H9 (cell line): ENCODE measurements at regions not wholly inside any gene's neighbourhood (a gene's known extent, or its start where the extent isn't known, plus 50 kb on each side); places are given as distances from the start of the nearest gene placed in this dataset.

ENCODE experiments used
- DNase-seq: peaks from one replicate; pipeline ENCODE4 v3.0.0-alpha.2; 2017
- H2AFZ ChIP-seq: one replicate; pipeline ENCODE4 v1.6.1; 2013; ENCODE audit warnings: mild to moderate bottlenecking, low read length, control low read depth, moderate library complexity
- H2AK5ac ChIP-seq: 2 replicates; pipeline ENCODE4 v1.6.1; 2013; ENCODE audit warnings: low read length, control low read depth, mixed read lengths; ENCODE audit not compliant: insufficient read length
- H2BK120ac ChIP-seq: one replicate; pipeline ENCODE4 v1.6.1; 2013; ENCODE audit warnings: low read depth, mild to moderate bottlenecking, low read length, control low read depth, inconsistent platforms; ENCODE audit not compliant: poor library complexity, severe bottlenecking
- H2BK12ac ChIP-seq: 2 replicates; pipeline ENCODE4 v1.6.1; 2013; ENCODE audit warnings: low read length, control low read depth, mixed read lengths, low read depth; ENCODE audit not compliant: insufficient read length
- H2BK15ac ChIP-seq: 2 replicates; pipeline ENCODE4 v1.6.1; 2013; ENCODE audit warnings: low read depth, low read length, control low read depth
- H2BK20ac ChIP-seq: one replicate; pipeline ENCODE4 v1.6.1; 2013; ENCODE audit warnings: low read depth, mild to moderate bottlenecking, low read length, control low read depth, inconsistent platforms; ENCODE audit not compliant: poor library complexity, severe bottlenecking
- H2BK5ac ChIP-seq: 2 replicates; pipeline ENCODE4 v1.6.1; 2013; ENCODE audit warnings: low read length, control low read depth, mixed read lengths; ENCODE audit not compliant: insufficient read length
- H3K14ac ChIP-seq: 2 replicates; pipeline ENCODE4 v1.6.1; 2013; ENCODE audit warnings: low read length, control low read depth; ENCODE audit not compliant: insufficient read depth
- H3K18ac ChIP-seq: 2 replicates; pipeline ENCODE4 v1.6.1; 2013; ENCODE audit warnings: low read depth, mild to moderate bottlenecking, mixed read lengths, low read length, control low read depth; ENCODE audit not compliant: insufficient read length
- H3K23ac ChIP-seq: 2 replicates; pipeline ENCODE4 v1.6.1; 2013; ENCODE audit warnings: low read length, control low read depth, mixed read lengths, low read depth; ENCODE audit not compliant: insufficient read length
- H3K23me2 ChIP-seq: 2 replicates; pipeline ENCODE4 v1.6.1; 2013; ENCODE audit warnings: low read depth, mild to moderate bottlenecking, mixed read lengths, low read length, control low read depth; ENCODE audit not compliant: insufficient read length, poor library complexity, severe bottlenecking
- H3K27ac ChIP-seq: 2 replicates; pipeline ENCODE4 v1.5.1; 2013; ENCODE audit warnings: low read length, control low read depth, mixed read lengths, low read depth; ENCODE audit not compliant: insufficient read length
- H3K27me3 ChIP-seq: 2 replicates; pipeline ENCODE4 v1.6.1; 2013; ENCODE audit warnings: low read length, control low read depth, inconsistent platforms; ENCODE audit not compliant: insufficient read depth
- H3K4ac ChIP-seq: 2 replicates; pipeline ENCODE4 v1.6.1; 2013; ENCODE audit warnings: low read depth, mild to moderate bottlenecking, control low read depth, inconsistent platforms, low read length, moderate library complexity
- H3K4me1 ChIP-seq: 2 replicates; pipeline ENCODE4 v1.6.1; 2013; ENCODE audit warnings: low read length, control low read depth, inconsistent platforms; ENCODE audit not compliant: insufficient read depth
- H3K4me2 ChIP-seq: 2 replicates; pipeline ENCODE4 v1.6.1; 2013; ENCODE audit warnings: low read length, control low read depth, mixed read lengths; ENCODE audit not compliant: insufficient read length, insufficient read depth
- H3K56ac ChIP-seq: 2 replicates; pipeline ENCODE4 v1.6.1; 2013; ENCODE audit warnings: low read depth, mild to moderate bottlenecking, mixed read lengths, low read length, control low read depth; ENCODE audit not compliant: insufficient read length
- H3K79me1 ChIP-seq: 2 replicates; pipeline ENCODE4 v1.6.1; 2013; ENCODE audit warnings: low read depth, mild to moderate bottlenecking, moderate library complexity, low read length, control low read depth, inconsistent platforms; ENCODE audit not compliant: insufficient read depth, poor library complexity, severe bottlenecking
- H3K79me2 ChIP-seq: 2 replicates; pipeline ENCODE4 v1.6.1; 2013; ENCODE audit warnings: low read length, control low read depth, inconsistent platforms; ENCODE audit not compliant: insufficient read depth
- H3K9ac ChIP-seq: 2 replicates; pipeline ENCODE4 v1.6.1; 2013; ENCODE audit warnings: low read length, control low read depth, mixed read lengths; ENCODE audit not compliant: insufficient read length; ENCODE audit errors: extremely low read depth
- H3K9me3 ChIP-seq: one replicate; pipeline ENCODE4 v1.6.1; 2013; ENCODE audit warnings: low read depth, low read length, inconsistent platforms; ENCODE audit not compliant: control insufficient read depth
- H3T11ph ChIP-seq: one replicate; pipeline ENCODE4 v1.6.1; 2013; ENCODE audit warnings: mild to moderate bottlenecking, low read length, control low read depth, inconsistent platforms
- H4K20me1 ChIP-seq: one replicate; pipeline ENCODE4 v1.6.1; 2013; ENCODE audit not compliant: control insufficient read depth, insufficient read length, insufficient read depth
- H4K5ac ChIP-seq: 2 replicates; pipeline ENCODE4 v1.6.1; 2013; ENCODE audit warnings: low read depth, mild to moderate bottlenecking, mixed read lengths, low read length, control low read depth; ENCODE audit not compliant: insufficient read length
- H4K8ac ChIP-seq: replicated peaks from 2 replicates; pipeline ENCODE4 v1.6.1; 2013; ENCODE audit warnings: low read length, control low read depth, mixed read lengths, low read depth; ENCODE audit not compliant: insufficient read length
- H4K91ac ChIP-seq: 2 replicates; pipeline ENCODE4 v1.6.1; 2013; ENCODE audit warnings: low read depth, mild to moderate bottlenecking, moderate library complexity, mixed read lengths, low read length, control low read depth; ENCODE audit not compliant: insufficient read length
- H3K27ac Mint-ChIP-seq, 3 experiments: 2 replicates in 2 of 3; 3 replicates in 1 of 3; pipeline ENCODE4 v1.8.0; 2020 to 2021; ENCODE audit warnings: mixed read lengths in 3 of 3, mild to moderate bottlenecking in 1 of 3, moderate library complexity in 1 of 3
- H3K27me3 Mint-ChIP-seq: 2 replicates; pipeline ENCODE4 v1.8.0; 2021; ENCODE audit warnings: low read depth, mild to moderate bottlenecking, moderate library complexity, mixed read lengths
- H3K36me3 Mint-ChIP-seq, 3 experiments: 2 replicates in 2 of 3; 3 replicates in 1 of 3; pipeline ENCODE4 v1.8.0; 2020 to 2021; ENCODE audit warnings: low read depth in 3 of 3, mixed read lengths in 3 of 3; ENCODE audit not compliant: insufficient read depth in 1 of 3
- H3K4me1 Mint-ChIP-seq, 2 experiments: 2 replicates each; pipeline ENCODE4 v1.8.0; 2020; ENCODE audit warnings: mixed read lengths in 2 of 2
- H3K4me3 Mint-ChIP-seq, 2 experiments: 2 replicates in 1 of 2; 3 replicates in 1 of 2; pipeline ENCODE4 v1.8.0; 2020 to 2021; ENCODE audit warnings: mild to moderate bottlenecking in 2 of 2, mixed read lengths in 2 of 2, moderate library complexity in 1 of 2
- H3K9me3 Mint-ChIP-seq, 2 experiments: 2 replicates in 1 of 2; 3 replicates in 1 of 2; pipeline ENCODE4 v1.8.0; 2020; ENCODE audit warnings: mild to moderate bottlenecking in 2 of 2, mixed read lengths in 2 of 2, moderate library complexity in 1 of 2
- CTCF ChIP-seq: fragments of 200-600 bp; sonication (generic); conservative IDR thresholded peaks from 3 replicates; pipeline ENCODE4 v1.8.0; 2021; ENCODE audit warnings: antibody characterized with exemption, mild to moderate bottlenecking

- Mint-ChIP-seq H3K27ac (no peak overlapping the region; a peak in 1 of 7 replicates), H3K4me3 (no peak overlapping the region), H3K9me3 (peaks cover 9 to 15% of the 10 kb centered on the region in 2 experiments), H3K36me3 (peaks cover 0 to 14% (median 2%) of the 10 kb centered on the region in 3 experiments; a peak in 4 of 7 replicates), H3K27me3 (peaks cover 7% of the 10 kb centered on the region), H3K4me1 (peaks cover 9 to 14% of the 10 kb centered on the region in 2 experiments)
- no peak overlapping the region for H4K91ac ChIP-seq
- no peaks in the 10 kb centered on the region for H3K79me2 ChIP-seq
- H3K14ac ChIP-seq, result no peak overlapping the region
- H2AFZ ChIP-seq, result no peak overlapping the region
- H2BK5ac ChIP-seq, result no peak overlapping the region
- no peak overlapping the region for H3K9ac ChIP-seq
- no peaks in the 10 kb centered on the region for H3K23me2 ChIP-seq
- H2BK12ac ChIP-seq, result no peak overlapping the region
- no peak overlapping the region for H4K5ac ChIP-seq
- H2AK5ac ChIP-seq, result no peak overlapping the region
- H3K4me2 ChIP-seq, result no peak overlapping the region
- H3K27me3 ChIP-seq, result no peaks in the 10 kb centered on the region
- H3K27ac ChIP-seq, result no peak overlapping the region
- no peak for DNase-seq
- no peaks in the 10 kb centered on the region; the same call in 1 of the 2 replicates for H3K4me1 ChIP-seq
- H3K56ac ChIP-seq, result no peak overlapping the region
- H2BK120ac ChIP-seq, result no peak overlapping the region
- no peak overlapping the region for H4K8ac ChIP-seq
- no peak overlapping the region for H2BK20ac ChIP-seq
- no peak overlapping the region for H3K18ac ChIP-seq
- H3K23ac ChIP-seq, result no peak overlapping the region
- H3K9me3 ChIP-seq, result no peaks in the 10 kb centered on the region
- H3K79me1 ChIP-seq, result no peaks in the 10 kb centered on the region
- H3K4ac ChIP-seq, result no peak overlapping the region
- no peak overlapping the region for H2BK15ac ChIP-seq
- H4K20me1 ChIP-seq, result no peaks in the 10 kb centered on the region
- no peak for TF ChIP-seq CTCF
- H3T11ph ChIP-seq, result no peak overlapping the region
Measured at GRCh38 chr15:47872208-47872607, 154.9 kb downstream of the SEMA6D start.
